Activated T-cell treated with anti-CD3 and anti-CD28 coated beads, Interleukin-2, amount 50 U/mL, for 24 hours (primary cell): ENCODE measurements at regions not wholly inside any gene's neighbourhood (a gene's known extent, or its start where the extent isn't known, plus 50 kb on each side); places are given as distances from the start of the nearest gene placed in this dataset.
"Not testable (repeated sequence)": the region's sequence is repeated elsewhere in the genome, so short reads cannot be mapped to it uniquely, and the experiment has no call there.

Source experiments
- DNase-seq: peaks from one replicate; pipeline ENCODE4 v3.0.0-alpha.2; 2020
- H3K27ac Mint-ChIP-seq: 2 replicates; pipeline ENCODE4 v1.8.0; 2020; ENCODE audit warnings: mild to moderate bottlenecking, mixed read lengths
- H3K27me3 Mint-ChIP-seq: 2 replicates; pipeline ENCODE4 v1.8.0; 2020; ENCODE audit warnings: mixed read lengths
- H3K36me3 Mint-ChIP-seq: 2 replicates; pipeline ENCODE4 v1.8.0; 2020; ENCODE audit warnings: low read depth, mixed read lengths
- H3K4me1 Mint-ChIP-seq: 2 replicates; pipeline ENCODE4 v1.8.0; 2020; ENCODE audit warnings: low read depth, mixed read lengths
- H3K4me3 Mint-ChIP-seq: 2 replicates; pipeline ENCODE4 v1.8.0; 2020; ENCODE audit warnings: mild to moderate bottlenecking, moderate library complexity, mixed read lengths
- H3K9me3 Mint-ChIP-seq: 2 replicates; pipeline ENCODE4 v1.8.0; 2020; ENCODE audit warnings: mixed read lengths

DNA sequence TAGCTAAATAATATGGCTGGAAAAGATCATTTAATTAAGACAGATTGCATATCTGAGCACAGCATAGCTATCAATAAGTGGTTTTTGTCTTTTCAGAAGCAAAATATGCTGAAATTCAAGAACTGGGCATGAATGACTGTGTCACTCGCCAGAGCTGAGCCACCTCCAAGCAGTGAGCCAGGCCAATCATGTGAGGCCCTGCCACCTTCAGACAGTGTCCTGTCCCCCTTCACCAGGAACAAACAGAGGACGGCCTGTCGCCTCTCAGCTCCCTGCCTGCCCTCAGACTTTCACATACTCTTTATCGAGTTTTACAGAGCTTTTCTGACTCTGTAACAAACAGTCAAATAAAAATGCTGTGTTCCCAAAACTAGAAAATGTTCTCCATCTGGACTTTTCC, 171.0 kb upstream of the TSC22D1 start:
- DNase-seq: no peak
- Mint-ChIP-seq H3K4me1 (no peaks in the 10 kb centered on the region), H3K27ac (no peak overlapping the region), H3K36me3 (no peaks in the 10 kb centered on the region), H3K27me3 (peaks cover 10% of the 10 kb centered on the region), H3K9me3 (peaks cover 7% of the 10 kb centered on the region), H3K4me3 (no peak overlapping the region)

DNA sequence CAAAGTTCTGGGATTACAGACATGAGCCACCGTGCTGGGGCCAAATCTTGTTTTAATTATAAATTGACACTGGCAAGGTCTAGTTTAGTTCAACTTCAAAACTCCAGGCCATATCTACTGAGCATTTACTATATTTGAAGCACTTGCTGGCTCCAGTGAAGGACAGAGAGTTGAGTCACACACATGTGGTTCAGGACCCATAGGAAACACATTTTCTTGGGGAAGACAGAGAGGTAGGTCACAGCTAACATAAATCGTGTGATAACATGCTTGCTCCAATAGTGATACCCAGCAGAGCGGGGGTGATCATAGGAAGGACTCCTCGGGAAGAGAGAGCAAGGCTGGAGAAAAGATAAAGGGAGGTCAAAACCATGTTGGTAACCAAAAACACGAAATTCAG, 170.6 kb upstream of the TSC22D1 start:
- Mint-ChIP-seq H3K27ac (no peak overlapping the region), H3K27me3 (peaks cover 10% of the 10 kb centered on the region), H3K36me3 (no peaks in the 10 kb centered on the region), H3K4me3 (no peak overlapping the region), H3K9me3 (peaks cover 7% of the 10 kb centered on the region), H3K4me1 (no peaks in the 10 kb centered on the region)
- no peak for DNase-seq

DNA sequence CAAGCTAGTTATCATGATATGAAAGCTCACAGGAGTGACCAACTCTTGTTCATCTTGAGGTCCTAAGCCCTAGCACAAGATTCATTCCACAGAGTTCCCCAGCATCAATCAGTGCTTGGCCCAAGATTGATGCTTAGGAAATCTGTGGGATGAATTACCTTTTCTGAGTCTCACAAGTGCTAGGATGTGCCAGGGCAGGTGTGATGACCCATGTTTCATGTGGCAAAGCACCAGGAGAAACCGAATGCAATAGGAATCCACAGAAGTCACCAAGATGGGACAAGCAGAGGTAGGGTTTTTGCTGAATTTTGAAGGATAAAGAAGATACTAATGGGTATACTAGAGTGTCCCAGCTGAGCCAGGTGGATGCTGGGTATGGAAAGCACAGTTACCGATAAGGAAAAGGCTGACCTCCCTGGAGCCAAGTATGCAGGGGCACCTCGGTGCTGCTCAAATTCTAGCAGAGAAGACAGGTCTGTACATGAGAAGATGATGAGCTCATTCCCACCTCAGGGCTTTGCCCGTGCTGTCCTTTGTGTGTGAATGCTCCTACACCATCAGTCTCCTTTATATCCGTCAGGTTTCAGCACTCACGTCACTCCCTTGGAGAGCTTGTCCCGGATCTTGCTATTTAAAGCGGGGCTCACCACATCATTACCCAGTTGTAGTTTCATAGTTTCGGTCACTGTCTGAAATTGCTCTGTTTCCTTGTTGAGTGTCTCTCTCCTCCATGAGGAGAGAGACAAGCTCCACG, 168.9 kb upstream of the TSC22D1 start:
- DNase-seq: no peak
- H3K27me3 Mint-ChIP-seq: peaks cover 10% of the 10 kb centered on the region
- H3K36me3 Mint-ChIP-seq: no peaks in the 10 kb centered on the region
- no peak overlapping the region for H3K4me3 Mint-ChIP-seq
- H3K9me3 Mint-ChIP-seq: peaks cover 7% of the 10 kb centered on the region
- H3K4me1 Mint-ChIP-seq: no peaks in the 10 kb centered on the region
- H3K27ac Mint-ChIP-seq: no peak overlapping the region

DNA sequence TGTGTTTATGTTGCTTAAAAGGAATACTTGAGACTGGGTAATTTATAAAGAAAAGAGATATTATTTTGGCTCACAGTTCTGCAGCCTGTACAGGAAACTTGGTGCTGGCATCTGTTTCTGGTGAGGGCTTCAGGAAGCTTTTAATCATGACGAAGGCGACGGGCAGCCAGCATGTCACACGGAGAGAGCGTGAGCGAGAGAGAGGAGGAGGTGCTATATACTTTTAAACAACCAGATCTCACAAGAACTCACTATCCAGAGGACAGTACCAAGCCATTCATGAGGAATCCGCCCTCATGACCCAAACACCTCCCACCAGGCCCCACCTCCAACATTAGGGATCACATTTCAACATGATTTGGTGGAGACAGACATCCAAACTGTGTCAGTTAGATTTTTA, 163.4 kb upstream of the TSC22D1 start:
- no peaks in the 10 kb centered on the region for H3K4me1 Mint-ChIP-seq
- no peak overlapping the region for H3K27ac Mint-ChIP-seq
- no peak for DNase-seq
- no peaks in the 10 kb centered on the region for H3K36me3 Mint-ChIP-seq
- H3K9me3 Mint-ChIP-seq: peaks cover 7% of the 10 kb centered on the region
- H3K27me3 Mint-ChIP-seq: no peaks in the 10 kb centered on the region
- H3K4me3 Mint-ChIP-seq: no peak overlapping the region

DNA sequence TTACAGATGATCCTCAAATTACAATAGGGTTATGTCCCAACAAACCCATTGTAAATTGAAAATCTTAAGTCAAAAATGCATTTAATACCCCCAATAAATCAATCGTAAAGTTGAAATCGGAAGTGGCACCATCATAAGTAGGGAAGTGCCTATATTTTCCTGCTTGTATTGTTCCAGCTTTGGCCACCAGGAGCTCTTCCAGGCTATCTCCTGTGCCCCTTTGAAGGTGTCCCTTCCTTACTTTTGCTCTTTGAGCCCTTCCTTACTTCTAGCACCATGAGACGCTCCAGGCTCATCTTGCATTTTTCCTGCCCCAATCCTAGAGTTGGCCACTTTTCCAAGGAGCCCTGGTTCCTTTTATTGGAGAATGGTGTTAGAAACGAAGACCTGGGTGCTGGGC, 163.0 kb upstream of the TSC22D1 start:
- Mint-ChIP-seq H3K27ac (no peak overlapping the region), H3K4me3 (no peak overlapping the region), H3K36me3 (no peaks in the 10 kb centered on the region), H3K9me3 (peaks cover 7% of the 10 kb centered on the region), H3K27me3 (no peaks in the 10 kb centered on the region), H3K4me1 (no peaks in the 10 kb centered on the region)
- no peak for DNase-seq

DNA sequence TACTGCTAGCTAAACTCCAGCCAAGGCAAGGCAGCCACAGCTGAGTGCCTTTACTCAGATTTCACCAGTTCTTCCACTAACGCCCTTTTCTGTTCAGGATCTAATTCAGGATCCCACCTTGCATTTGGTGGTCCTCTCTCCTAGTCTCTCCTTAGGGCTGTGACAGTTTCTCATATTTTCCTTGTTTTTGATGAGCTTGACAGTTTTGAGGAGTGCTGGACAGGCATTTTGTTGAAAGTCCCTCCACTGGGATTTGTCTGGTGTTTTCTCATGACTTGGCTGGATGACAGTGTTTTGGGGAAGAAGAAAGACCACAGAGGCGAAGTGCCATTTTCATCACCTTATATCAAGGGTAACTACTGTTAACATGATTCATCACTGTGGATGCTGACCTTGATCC, 162.3 kb upstream of the TSC22D1 start:
- H3K36me3 Mint-ChIP-seq: no peaks in the 10 kb centered on the region

DNA sequence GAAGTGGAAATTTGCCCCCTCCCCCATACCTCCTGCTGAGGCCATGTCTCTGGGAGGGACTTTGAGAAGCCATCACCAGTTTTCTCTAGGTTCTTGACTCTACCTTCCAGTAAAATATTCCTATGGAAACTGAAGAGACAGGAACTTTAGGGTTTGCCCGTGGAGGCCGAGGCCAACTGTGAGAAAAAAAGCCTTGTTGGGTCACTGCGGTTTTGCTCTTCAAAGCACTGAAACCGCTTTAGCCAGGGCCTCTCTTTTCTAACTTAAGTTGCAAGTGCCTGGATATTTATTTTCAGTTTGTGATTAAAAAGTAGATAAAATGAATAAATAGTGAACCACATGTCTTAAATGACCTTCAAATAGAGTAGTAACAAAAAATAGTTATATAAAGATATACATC, 159.7 kb upstream of the TSC22D1 start:
- Mint-ChIP-seq H3K4me1 (no peaks in the 10 kb centered on the region), H3K9me3 (no peaks in the 10 kb centered on the region), H3K27ac (no peak overlapping the region), H3K4me3 (no peak overlapping the region), H3K27me3 (peaks cover 6% of the 10 kb centered on the region), H3K36me3 (no peaks in the 10 kb centered on the region)
- no peak for DNase-seq

More for the DNA sequence above, 162.3 kb upstream of the TSC22D1 start:
- no peak for DNase-seq
- H3K4me1 Mint-ChIP-seq: no peaks in the 10 kb centered on the region
- H3K4me3 Mint-ChIP-seq: no peak overlapping the region
- H3K27ac Mint-ChIP-seq: no peak overlapping the region
- peaks cover 2% of the 10 kb centered on the region for H3K9me3 Mint-ChIP-seq
- H3K27me3 Mint-ChIP-seq: no peaks in the 10 kb centered on the region

DNA sequence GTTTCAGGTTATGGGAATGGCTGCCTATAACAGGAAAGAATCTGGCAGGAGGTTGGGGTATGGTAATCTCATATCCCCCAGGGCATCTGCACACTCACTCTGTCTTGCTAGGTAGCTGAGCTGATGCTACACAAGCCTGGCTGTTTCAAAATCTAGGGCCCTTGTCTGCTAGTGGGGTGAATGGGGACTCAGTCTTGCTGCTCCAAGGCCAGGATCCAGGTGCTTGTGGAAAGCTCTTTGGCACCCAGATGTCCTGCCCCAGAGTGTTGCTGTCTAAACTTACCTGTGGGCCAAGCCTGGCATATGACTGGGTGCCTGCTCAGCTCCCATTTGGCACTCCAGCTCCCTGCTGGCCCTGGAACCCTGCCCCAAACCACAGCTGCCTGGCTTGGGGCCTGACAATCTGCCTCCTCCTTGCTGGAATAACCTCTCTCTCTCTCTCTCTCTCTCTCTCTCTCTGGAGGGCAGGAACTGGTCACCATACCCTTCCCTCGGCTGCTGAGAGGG, 158.1 kb upstream of the TSC22D1 start:
- no peak for DNase-seq
- H3K4me3 Mint-ChIP-seq: no peak overlapping the region
- peaks cover 6% of the 10 kb centered on the region for H3K27me3 Mint-ChIP-seq
- no peaks in the 10 kb centered on the region for H3K36me3 Mint-ChIP-seq
- H3K27ac Mint-ChIP-seq: no peak overlapping the region
- no peaks in the 10 kb centered on the region for H3K9me3 Mint-ChIP-seq
- no peaks in the 10 kb centered on the region for H3K4me1 Mint-ChIP-seq

DNA sequence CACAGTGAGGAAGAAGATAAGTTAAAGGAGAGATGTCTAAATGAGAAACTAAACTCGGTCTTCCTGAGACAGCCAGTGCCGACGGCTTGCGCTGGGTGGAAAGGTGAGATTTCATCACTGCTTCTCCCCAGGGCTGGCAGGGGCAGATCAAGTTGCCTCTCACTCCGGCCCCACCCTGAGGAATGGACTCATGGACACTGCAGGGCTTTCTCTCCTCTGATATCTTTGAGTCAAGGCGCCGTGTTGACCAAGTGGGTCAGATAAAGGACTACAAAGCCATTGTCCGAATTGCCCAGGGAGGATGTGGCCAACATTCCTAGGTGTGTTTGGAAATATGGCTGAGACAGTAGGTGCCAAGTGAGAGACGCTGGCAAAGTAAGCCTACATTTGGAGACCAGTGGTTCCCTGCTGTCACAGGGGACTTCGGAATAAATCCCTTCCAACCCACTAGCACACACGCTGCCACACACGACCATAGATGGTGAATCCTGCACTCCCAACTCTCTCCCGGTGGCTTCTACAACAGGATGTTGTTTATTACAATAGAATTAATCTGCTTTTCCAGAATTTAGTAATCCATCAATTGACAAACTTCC, 156.5 kb upstream of the TSC22D1 start:
- Mint-ChIP-seq H3K4me1 (no peaks in the 10 kb centered on the region), H3K27ac (no peak overlapping the region), H3K9me3 (no peaks in the 10 kb centered on the region), H3K4me3 (no peak overlapping the region), H3K27me3 (peaks cover 10% of the 10 kb centered on the region), H3K36me3 (no peaks in the 10 kb centered on the region)
- DNase-seq: no peak

DNA sequence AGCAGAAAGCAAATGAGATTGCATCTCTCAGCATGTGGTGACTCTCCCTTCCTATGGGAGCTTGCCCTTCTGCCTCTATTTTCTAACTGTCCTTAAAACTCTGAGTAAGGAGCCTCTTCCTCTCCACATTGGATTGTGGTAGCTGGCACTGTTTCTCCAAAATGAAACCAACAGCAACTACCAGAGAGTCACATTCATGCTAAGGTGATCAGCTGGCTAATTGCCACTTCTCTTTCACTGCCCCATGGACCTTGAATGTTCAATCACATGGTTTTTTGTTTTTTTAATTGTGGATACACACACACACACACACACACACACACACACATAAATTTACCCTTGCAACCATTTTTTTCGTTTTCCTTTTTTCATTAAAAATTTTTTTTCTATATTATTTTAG, 154.7 kb upstream of the TSC22D1 start:
- Mint-ChIP-seq H3K4me1 (no peaks in the 10 kb centered on the region), H3K27me3 (peaks cover 17% of the 10 kb centered on the region), H3K27ac (no peak overlapping the region), H3K4me3 (no peak overlapping the region), H3K9me3 (no peaks in the 10 kb centered on the region), H3K36me3 (no peaks in the 10 kb centered on the region)
- DNase-seq: no peak

DNA sequence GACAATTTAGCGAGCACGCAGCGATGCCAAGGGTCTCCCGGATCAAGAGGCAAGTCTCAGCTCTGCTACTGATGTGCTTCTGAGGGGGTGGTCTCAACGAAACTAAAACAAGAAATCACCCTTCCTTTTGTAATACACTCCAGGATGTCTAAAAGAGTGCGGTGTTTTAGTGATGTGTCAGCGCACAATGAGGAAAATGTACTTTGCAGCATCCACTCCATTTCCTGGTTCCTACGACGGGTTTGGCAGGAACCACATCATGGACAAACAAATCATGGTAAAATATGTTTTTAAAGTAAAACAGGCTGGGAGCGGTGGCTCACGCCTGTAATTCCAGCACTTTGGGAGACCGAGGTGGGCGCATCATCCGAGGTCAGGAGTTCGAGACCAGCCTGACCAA, 154.0 kb upstream of the TSC22D1 start:
- H3K4me3 Mint-ChIP-seq: no peak overlapping the region
- no peaks in the 10 kb centered on the region for H3K4me1 Mint-ChIP-seq
- no peaks in the 10 kb centered on the region for H3K36me3 Mint-ChIP-seq
- no peak overlapping the region for H3K27ac Mint-ChIP-seq
- DNase-seq: no peak
- no peaks in the 10 kb centered on the region for H3K9me3 Mint-ChIP-seq
- peaks cover 17% of the 10 kb centered on the region for H3K27me3 Mint-ChIP-seq

DNA sequence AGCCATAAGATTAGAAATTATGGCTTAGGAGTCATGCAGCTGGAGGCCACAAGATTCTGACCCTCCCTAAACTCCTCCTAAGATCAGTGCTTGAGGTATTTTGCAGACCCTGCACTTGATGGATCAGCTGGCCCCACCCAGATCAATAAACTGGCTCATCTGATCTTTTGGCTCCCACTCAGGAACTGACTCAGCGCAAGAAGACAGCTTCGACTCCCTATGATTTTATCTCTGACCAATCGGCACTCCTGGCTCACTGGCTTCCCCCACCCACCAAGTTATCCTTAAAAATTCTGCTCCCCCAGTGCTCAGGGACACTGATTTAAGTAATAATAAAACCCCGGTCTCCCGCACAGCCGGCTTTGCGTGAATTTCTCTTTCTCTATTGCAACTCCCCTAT, 151.5 kb upstream of the TSC22D1 start:
- H3K36me3 Mint-ChIP-seq, H3K9me3 Mint-ChIP-seq, H3K4me1 Mint-ChIP-seq, H3K27ac Mint-ChIP-seq, H3K4me3 Mint-ChIP-seq, DNase-seq: not testable (repeated sequence)
- peaks cover 24% of the 10 kb centered on the region for H3K27me3 Mint-ChIP-seq

DNA sequence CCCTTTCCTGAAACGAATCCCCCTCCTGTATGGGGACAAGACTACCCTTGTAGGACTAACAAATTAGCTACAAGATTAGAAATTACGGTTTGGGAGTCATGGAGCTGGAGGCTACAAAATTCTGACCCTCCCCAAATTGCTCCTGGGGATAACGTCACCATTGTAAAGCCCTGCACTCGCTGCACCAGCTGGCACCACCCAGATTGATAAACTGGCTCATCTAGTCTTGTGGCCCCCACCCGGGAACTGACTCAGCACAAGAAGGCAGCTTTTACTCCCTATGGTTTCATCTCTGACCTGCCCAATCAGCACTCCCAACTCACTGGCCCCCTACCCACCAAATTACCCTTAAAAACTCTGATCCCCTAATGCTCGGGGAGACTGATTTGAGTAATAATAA, 150.6 kb upstream of the TSC22D1 start:
- Mint-ChIP-seq H3K4me3 (no peak overlapping the region), H3K27me3 (peaks cover 19% of the 10 kb centered on the region), H3K9me3 (no peaks in the 10 kb centered on the region), H3K27ac (no peak overlapping the region), H3K36me3 (no peaks in the 10 kb centered on the region), H3K4me1 (no peaks in the 10 kb centered on the region)
- DNase-seq: no peak

DNA sequence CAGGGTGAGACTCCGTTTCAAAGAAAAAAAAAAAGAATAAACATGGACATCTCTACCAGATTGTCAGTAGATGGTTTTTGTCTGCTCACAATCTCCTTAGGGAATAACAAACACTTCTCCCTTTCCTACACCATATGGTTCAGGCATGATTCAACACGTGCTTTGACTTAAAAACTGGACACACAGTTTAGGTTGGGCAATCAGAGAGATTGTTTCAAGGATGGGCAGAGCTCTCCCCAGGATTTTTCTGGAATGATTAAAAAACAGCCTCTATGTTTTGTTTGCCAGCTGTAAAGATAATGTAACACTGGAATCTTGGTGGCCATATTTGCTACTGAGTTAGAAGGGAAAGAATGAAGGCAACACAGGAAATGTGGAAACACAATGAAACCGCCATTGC, 150.1 kb upstream of the TSC22D1 start:
- Mint-ChIP-seq H3K27me3 (peaks cover 17% of the 10 kb centered on the region), H3K4me1 (no peaks in the 10 kb centered on the region), H3K9me3 (no peaks in the 10 kb centered on the region), H3K27ac (no peak overlapping the region), H3K4me3 (no peak overlapping the region), H3K36me3 (no peaks in the 10 kb centered on the region)
- no peak for DNase-seq

DNA sequence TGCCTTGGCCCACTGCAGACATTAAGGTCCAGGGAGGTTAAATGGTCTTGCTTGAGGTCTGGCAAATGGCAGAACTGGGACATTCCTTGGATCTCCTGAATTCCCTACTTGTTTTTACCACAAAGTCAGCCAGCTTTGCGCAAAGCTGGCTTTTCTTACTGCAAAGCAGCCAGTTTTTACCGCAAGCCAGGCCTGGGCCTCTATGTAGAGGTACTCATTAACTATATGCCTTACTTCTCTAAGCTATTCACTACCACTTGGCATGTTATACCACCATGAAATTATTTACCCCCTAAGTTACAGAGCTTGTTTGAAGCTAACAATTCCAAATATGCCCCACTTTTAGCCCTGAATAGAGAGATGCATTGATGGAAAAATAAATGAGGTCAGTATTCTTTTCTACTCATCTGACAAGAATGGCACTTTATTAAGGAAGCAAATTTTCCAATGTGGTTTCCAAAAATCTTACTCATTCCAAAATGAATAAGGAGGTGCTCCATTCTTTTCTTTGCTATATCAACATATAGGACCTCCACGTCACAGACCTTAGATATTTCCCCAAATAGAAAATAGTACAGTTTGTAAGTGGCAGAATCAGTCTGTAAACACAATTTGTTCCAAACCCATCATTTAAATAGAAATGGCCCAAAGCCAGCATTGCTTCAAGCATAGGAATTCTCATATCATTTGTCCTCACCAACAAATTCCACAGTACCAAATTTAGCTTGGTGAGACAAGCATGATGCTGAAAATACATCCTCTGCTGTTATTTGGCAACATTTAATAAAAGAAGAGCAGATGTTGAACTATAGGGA, 143.9 kb upstream of the TSC22D1 start:
- H3K27ac Mint-ChIP-seq: no peak overlapping the region
- H3K4me3 Mint-ChIP-seq: no peak overlapping the region
- no peaks in the 10 kb centered on the region for H3K9me3 Mint-ChIP-seq
- H3K4me1 Mint-ChIP-seq: no peaks in the 10 kb centered on the region
- peaks cover 13% of the 10 kb centered on the region for H3K27me3 Mint-ChIP-seq
- no peak for DNase-seq
- no peaks in the 10 kb centered on the region for H3K36me3 Mint-ChIP-seq
